Activated T-cell treated with anti-CD3 and anti-CD28 coated beads, Interleukin-2, amount 50 U/mL, for 4 hours (primary cell): ENCODE measurements at regions not wholly inside any gene's neighbourhood (a gene's known extent, or its start where the extent isn't known, plus 50 kb on each side); places are given as distances from the start of the nearest gene placed in this dataset.

Experiments used
- ATAC-seq, 2 donors: fragments of 200-7000 bp; cut with Tn5 transposase; one replicate each; pipeline ENCODE4 v1.10.0; 2021
- DNase-seq: peaks from one replicate; pipeline ENCODE4 v3.0.0-alpha.2; 2020
- H3K27me3 Mint-ChIP-seq: one replicate; pipeline ENCODE4 v1.8.0; 2021; ENCODE audit warnings: low read depth, mixed read lengths
- H3K36me3 Mint-ChIP-seq: one replicate; pipeline ENCODE4 v1.8.0; 2022; ENCODE audit warnings: mixed read lengths; ENCODE audit not compliant: insufficient read depth
- H3K4me1 Mint-ChIP-seq: one replicate; pipeline ENCODE4 v1.8.0; 2021; ENCODE audit warnings: low read depth, mixed read lengths
- H3K4me3 Mint-ChIP-seq: one replicate; pipeline ENCODE4 v1.8.0; 2021; ENCODE audit warnings: mild to moderate bottlenecking, moderate library complexity, mixed read lengths
- H3K9me3 Mint-ChIP-seq: one replicate; pipeline ENCODE4 v1.8.0; 2021; ENCODE audit warnings: mixed read lengths

DNA sequence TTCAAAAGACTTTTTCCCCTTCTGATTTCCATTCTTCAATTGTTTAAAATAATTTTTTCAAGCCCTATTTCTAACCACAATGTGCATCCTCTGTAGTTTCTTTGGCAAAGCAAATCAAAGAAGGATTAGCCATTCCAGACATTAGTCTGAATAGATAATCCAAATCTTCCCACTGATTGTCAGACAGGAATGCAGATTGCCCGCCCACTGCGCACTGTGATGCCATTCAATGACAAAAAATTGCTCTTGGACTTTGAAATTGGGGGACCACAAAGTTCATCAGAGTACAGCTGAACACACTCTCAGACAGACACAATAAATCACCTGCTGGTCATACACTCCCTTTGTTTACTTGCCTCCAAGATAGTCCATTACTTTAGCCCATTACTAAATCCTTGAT, 216.5 kb upstream of the DKK2 start:
- Mint-ChIP-seq H3K4me3 (no peak overlapping the region), H3K4me1 (no peaks in the 10 kb centered on the region), H3K27me3 (peaks cover 2% of the 10 kb centered on the region), H3K9me3 (no peaks in the 10 kb centered on the region), H3K36me3 (no peaks in the 10 kb centered on the region)
- DNase-seq, result no peak
- ATAC-seq, result no peak

DNA sequence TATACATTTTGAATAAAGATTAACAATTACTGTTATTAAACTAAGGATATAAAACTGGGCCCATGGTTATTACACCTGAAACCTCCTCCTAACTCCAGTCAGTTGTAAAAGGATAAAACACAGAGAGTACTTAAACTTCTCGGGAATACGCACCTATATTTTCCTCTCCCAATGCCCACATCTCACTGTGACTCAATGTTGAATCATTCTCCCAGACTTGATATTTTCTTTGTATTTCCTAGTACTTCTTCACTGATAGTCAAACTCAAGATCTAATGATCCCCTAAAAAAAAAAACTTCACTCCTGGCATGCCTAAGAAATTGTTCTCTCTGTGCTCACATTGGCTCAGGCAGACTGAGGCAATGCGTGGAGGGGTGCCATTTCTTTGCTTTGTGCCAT, 212.5 kb upstream of the DKK2 start:
- Mint-ChIP-seq H3K4me3 (no peak overlapping the region), H3K36me3 (no peaks in the 10 kb centered on the region), H3K9me3 (no peaks in the 10 kb centered on the region), H3K27me3 (peaks cover 2% of the 10 kb centered on the region), H3K4me1 (no peaks in the 10 kb centered on the region)
- DNase-seq (no peak), ATAC-seq (no peak)

DNA sequence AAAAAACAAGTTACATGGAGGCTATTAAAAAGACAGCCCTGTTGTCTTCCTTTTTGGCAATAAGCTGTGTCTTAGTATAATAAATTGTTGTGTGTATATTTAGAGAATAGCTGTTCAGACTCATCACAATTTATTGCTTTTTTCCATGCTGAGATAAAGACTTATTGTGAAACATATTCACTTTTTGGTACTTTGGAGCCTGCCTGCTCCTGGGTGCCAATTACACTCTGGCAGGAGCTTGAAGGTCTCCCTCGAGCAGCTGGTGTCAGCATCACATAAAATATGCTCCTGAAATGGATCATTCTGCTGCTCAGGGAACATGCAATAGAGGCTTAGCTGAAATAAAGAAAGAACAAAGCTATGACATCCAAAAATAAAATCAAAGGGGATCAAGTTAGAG, 211.6 kb upstream of the DKK2 start:
- Mint-ChIP-seq H3K4me1 (no peaks in the 10 kb centered on the region), H3K9me3 (no peaks in the 10 kb centered on the region), H3K4me3 (no peak overlapping the region), H3K27me3 (peaks cover 2% of the 10 kb centered on the region), H3K36me3 (no peaks in the 10 kb centered on the region)
- ATAC-seq (no peak), DNase-seq (no peak)

DNA sequence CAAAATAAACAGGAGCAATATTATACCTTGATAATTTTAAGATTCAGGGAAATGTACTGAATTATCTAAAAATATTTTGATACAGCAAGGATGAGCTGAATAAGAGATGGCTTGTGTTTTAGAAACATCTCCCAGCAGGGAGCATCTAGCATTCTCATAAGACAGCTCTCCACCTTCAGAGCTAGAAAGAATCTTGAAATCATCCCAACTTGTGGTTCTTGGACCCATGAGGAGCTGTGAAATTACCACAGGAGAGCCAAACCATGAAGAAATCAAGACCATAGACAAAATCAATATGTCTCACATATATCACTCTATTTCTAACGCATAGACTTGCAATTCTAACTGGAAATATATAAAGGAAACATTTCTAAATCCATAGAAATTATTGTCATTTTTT, 210.6 kb upstream of the DKK2 start:
- ATAC-seq, result no peak
- Mint-ChIP-seq H3K36me3 (no peaks in the 10 kb centered on the region), H3K27me3 (peaks cover 2% of the 10 kb centered on the region), H3K9me3 (no peaks in the 10 kb centered on the region), H3K4me3 (no peak overlapping the region), H3K4me1 (no peaks in the 10 kb centered on the region)
- DNase-seq, result no peak

DNA sequence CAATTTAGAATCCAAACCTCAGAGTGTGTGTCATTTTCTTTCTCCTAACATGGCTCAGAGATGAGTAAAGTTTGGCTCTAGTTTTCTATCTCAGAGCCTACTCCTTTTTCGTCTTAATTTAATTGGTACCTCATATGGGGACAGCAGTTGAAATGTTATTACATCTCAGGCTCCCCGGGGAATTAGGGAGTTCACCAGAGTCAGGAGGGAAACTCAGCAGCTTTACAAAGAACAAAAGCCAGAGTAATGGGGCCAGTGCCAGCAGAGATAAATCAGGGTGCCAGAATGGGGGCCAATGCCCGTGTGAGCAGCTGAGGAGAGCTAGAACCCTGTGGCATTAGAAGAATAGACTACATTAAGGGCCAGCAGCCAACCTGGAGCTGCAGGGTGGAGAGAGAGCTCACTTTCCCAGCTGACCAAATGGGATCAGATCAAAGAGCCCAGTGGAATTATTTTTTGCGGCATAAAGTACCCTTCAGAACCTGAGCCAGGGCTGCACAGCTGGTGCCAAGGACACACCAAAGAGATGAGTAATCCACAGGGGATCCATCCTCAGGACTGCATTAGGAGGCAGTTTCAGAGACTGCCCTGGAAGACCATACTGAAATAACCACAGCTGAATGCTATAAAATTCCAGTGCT, 207.1 kb upstream of the DKK2 start:
- DNase-seq, result no peak
- Mint-ChIP-seq H3K9me3 (no peaks in the 10 kb centered on the region), H3K27me3 (no peaks in the 10 kb centered on the region), H3K36me3 (no peaks in the 10 kb centered on the region), H3K4me3 (no peak overlapping the region), H3K4me1 (no peaks in the 10 kb centered on the region)
- ATAC-seq, result no peak

DNA sequence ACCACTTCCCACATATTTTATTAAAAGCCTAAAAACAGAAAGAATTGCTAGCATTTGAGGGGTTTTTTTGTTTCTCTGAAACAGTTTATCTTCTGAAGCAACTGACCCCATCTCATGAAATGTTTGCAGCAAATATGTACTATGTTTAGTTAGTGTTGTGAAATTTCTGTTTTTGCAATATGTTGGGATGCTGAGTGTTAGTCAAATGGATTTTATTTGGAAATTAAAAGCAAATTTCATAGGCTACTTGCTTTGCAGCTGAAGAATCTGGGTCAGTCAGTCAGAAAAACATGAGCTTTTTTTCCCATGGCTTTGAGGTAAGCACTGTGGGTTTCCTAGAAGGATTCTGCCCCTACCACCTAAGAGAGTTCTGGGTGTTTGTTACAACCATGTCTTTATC, 184.9 kb upstream of the DKK2 start:
- H3K27me3 Mint-ChIP-seq, result no peaks in the 10 kb centered on the region
- no peak for ATAC-seq
- DNase-seq, result no peak
- H3K4me3 Mint-ChIP-seq, result no peak overlapping the region
- H3K4me1 Mint-ChIP-seq, result no peaks in the 10 kb centered on the region
- H3K36me3 Mint-ChIP-seq, result no peaks in the 10 kb centered on the region
- peaks cover 7% of the 10 kb centered on the region for H3K9me3 Mint-ChIP-seq

DNA sequence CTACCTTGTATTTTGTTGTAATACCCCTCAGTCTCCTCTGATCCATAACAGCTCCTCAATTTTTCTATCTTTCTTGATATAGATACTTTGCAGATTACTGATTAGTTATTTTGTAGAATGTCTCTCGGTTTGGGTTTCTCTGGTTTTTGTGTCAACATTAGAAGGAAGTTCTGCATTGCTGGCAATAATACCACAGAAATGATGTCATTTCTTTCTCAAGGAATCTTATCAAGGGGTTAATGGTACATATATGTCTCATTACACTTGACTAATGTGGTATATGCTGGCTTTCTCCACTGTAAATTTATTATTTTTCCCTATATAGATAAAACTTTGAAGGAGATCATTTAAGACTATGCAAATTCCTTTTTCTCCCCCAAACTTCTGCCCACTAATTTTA, 183.6 kb upstream of the DKK2 start:
- Mint-ChIP-seq H3K4me1 (no peaks in the 10 kb centered on the region), H3K9me3 (peaks cover 6% of the 10 kb centered on the region), H3K27me3 (no peaks in the 10 kb centered on the region), H3K4me3 (no peak overlapping the region), H3K36me3 (no peaks in the 10 kb centered on the region)
- DNase-seq (no peak), ATAC-seq (no peak)

DNA sequence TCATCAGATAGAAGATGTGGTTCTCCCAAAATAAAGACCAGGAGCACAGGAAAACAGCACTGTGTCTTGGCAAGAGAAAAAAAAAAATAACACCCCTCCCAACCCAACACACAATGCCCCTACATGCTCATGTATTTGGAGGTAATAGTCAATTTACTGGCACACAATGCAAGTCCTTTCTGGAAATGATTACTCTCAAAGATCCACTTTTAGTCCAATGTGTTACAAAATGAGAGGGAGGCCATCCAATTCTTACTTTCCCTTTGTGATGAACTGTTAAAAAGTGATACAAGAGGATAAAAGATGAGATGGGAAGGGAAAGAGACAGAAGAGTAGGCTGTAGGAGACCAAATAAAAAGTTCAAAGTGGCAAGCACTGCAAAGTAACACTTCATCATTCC, 180.3 kb upstream of the DKK2 start:
- no peaks in the 10 kb centered on the region for H3K9me3 Mint-ChIP-seq
- H3K4me3 Mint-ChIP-seq, result no peak overlapping the region
- H3K4me1 Mint-ChIP-seq, result no peaks in the 10 kb centered on the region
- no peaks in the 10 kb centered on the region for H3K36me3 Mint-ChIP-seq
- DNase-seq, result no peak
- H3K27me3 Mint-ChIP-seq, result no peaks in the 10 kb centered on the region
- ATAC-seq, result no peak

DNA sequence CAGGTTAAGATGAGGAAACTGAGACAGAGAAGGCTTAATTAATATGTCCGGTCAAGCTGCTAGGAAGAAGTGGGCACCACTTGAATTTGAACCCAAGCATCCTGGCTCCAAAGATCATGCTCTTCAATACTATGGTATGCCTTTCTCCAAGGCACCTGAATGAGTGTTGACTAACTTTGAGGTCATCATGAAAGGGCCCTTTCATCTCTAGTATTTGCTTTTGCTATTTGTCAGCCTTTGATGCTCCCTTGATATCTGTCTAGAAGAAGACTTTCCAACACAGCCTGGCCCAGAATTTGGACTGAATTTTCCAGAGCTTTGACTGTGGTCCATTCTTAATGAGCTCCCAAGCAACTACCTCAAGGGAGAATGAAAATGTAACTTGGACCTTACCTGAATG, 179.1 kb upstream of the DKK2 start:
- ATAC-seq, result no peak
- Mint-ChIP-seq H3K27me3 (no peaks in the 10 kb centered on the region), H3K4me1 (no peaks in the 10 kb centered on the region), H3K36me3 (no peaks in the 10 kb centered on the region), H3K4me3 (no peak overlapping the region), H3K9me3 (no peaks in the 10 kb centered on the region)
- no peak for DNase-seq

DNA sequence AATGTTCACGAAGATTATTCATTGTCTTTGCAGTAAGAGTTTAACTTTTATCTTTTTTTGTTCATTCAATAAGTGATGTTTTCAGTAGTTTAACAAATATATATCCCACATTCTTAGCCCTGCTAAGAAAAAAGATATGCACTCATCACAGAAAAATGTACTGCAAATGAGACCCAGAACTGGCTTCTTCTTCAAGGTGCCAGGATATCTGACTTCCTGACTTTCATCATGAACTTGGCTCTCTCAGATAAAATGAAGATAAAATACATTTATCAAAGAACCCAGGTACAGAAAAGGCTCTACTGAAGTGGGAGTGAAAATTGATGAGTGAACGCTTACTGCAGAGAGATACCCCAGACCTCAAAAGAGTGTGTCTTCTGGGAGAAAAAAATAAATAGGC, 177.8 kb upstream of the DKK2 start:
- H3K4me3 Mint-ChIP-seq, result no peak overlapping the region
- H3K27me3 Mint-ChIP-seq, result no peaks in the 10 kb centered on the region
- no peak for ATAC-seq
- no peaks in the 10 kb centered on the region for H3K9me3 Mint-ChIP-seq
- DNase-seq, result no peak
- no peaks in the 10 kb centered on the region for H3K36me3 Mint-ChIP-seq
- H3K4me1 Mint-ChIP-seq, result no peaks in the 10 kb centered on the region

DNA sequence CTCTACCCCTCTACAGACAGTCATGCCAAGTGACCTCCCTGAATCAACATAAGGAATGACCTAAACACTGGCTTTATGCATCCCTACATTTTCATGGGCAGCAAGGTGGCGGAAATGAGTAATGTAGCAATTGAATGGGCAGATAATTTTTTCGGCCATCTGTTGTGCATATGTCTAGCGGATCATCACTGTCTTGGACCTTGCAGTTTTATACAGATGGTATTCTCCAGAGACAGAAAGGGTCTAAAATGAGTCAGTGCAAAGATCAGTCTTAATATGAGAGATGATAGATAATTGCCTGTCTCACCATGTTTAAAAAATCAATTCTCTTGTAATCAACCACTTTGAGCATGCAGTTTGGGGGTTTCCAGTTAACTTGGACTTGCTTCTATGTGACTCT, 177.3 kb upstream of the DKK2 start:
- no peaks in the 10 kb centered on the region for H3K9me3 Mint-ChIP-seq
- ATAC-seq (no peak), DNase-seq (no peak)
- no peaks in the 10 kb centered on the region for H3K27me3 Mint-ChIP-seq
- H3K4me1 Mint-ChIP-seq, result no peaks in the 10 kb centered on the region
- no peaks in the 10 kb centered on the region for H3K36me3 Mint-ChIP-seq
- no peak overlapping the region for H3K4me3 Mint-ChIP-seq

DNA sequence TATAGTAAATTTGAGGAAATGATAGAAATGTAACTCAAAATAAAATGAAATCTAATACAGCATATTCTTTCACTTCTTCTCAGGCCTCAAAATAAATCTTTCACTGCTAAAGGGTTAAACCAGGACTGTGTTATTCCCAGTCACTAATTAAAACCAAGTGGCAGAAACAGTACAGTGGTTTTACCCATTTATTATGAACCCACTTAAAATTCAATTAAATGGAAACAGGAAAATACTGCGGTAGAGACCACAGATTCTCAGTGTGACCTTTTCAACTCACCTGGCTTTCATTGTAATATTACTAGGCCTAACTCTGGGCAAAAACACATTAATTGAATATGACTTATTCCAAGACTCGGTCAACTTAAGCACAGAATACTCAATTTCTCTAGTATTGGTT, 176.5 kb upstream of the DKK2 start:
- H3K4me3 Mint-ChIP-seq, result no peak overlapping the region
- no peaks in the 10 kb centered on the region for H3K9me3 Mint-ChIP-seq
- no peaks in the 10 kb centered on the region for H3K4me1 Mint-ChIP-seq
- no peaks in the 10 kb centered on the region for H3K36me3 Mint-ChIP-seq
- no peak for ATAC-seq
- DNase-seq, result no peak
- H3K27me3 Mint-ChIP-seq, result no peaks in the 10 kb centered on the region

DNA sequence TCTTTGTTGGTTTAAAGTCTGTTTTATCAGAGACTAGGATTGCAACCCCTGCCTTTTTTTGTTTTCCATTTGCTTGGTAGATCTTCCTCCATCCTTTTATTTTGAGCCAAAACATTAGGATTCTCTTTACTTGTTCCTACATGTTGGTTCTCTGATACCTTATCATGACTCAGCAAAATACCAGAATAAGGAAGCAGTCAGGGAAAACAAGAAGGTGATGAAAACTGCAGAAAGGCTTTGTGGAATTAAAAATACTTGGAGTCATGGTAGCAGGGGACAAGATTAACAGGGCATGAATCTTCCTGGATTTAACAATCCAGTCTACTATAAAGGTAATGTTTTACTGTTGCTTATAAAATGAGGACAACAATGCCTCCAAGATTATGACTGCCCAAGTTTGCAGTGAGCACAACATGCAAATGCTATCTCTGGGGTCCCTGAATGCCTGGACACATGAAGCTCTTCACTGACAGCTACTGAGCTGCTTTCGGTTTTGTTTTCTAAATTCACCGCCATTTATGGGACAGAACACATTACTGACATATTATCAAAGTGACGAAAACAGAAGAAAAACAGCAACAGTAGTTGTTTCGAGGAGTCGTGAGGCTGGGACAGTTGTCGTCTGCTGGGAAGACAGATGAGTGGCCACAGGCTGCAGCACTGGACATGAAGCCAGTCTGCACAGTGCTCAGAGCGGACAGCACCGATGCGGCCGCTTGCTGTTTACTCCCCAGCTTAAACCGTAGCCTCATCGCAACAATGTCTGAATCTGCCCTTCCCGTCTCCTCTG, 174.5 kb upstream of the DKK2 start:
- Mint-ChIP-seq H3K4me1 (no peaks in the 10 kb centered on the region), H3K27me3 (no peaks in the 10 kb centered on the region), H3K4me3 (no peak overlapping the region), H3K36me3 (no peaks in the 10 kb centered on the region), H3K9me3 (no peaks in the 10 kb centered on the region)
- DNase-seq (no peak), ATAC-seq (no peak)

DNA sequence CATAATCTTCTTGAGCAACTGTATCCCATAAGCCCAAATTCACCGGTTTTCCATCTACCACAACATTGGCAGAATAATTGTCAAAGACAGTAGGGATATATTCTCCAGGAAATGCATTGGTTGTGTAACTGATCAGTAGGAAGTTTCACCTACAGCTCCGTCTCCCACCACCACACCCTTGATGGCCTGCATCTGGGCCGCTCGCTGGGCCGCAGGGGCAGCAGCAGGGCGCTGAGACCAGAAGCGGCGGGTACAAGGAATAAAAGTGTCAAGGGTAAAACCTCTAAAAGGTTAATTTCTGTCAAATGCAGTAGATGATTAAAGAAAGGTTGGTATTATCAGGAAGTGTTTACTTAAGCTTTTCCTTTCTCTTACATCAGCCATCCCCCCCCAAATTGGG, 167.6 kb upstream of the DKK2 start:
- DNase-seq, result no peak
- H3K27me3 Mint-ChIP-seq, result no peaks in the 10 kb centered on the region
- no peaks in the 10 kb centered on the region for H3K4me1 Mint-ChIP-seq
- H3K4me3 Mint-ChIP-seq, result no peak overlapping the region
- H3K36me3 Mint-ChIP-seq, result no peaks in the 10 kb centered on the region
- ATAC-seq, result no peak
- no peaks in the 10 kb centered on the region for H3K9me3 Mint-ChIP-seq

DNA sequence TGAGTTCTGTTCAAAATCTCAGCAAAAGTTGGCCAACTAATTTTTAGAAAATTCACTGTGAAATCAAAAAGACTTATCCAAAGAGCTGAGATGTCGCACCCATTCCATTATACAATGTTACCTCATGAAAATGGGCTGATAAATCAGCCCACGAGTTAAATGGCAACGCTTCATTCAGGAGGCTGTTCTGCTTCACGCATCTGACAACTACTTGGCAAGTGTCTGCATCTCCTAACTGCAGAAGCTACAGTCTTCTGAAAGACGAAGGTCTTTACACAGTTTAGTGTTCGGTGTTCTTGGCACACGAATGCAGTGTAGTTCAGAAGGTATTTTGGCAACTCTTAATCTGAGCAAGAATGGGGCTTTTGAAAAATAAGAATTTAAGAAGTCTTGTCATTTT, 166.6 kb upstream of the DKK2 start:
- Mint-ChIP-seq H3K4me3 (no peak overlapping the region), H3K27me3 (no peaks in the 10 kb centered on the region), H3K9me3 (no peaks in the 10 kb centered on the region), H3K4me1 (no peaks in the 10 kb centered on the region), H3K36me3 (no peaks in the 10 kb centered on the region)
- no peak for DNase-seq
- no peak for ATAC-seq
